ENCODE measurements at regions not wholly inside any gene's neighbourhood (a gene's known extent, or its start where the extent isn't known, plus 50 kb on each side); places are given as distances from the start of the nearest gene placed in this dataset.

DNA sequence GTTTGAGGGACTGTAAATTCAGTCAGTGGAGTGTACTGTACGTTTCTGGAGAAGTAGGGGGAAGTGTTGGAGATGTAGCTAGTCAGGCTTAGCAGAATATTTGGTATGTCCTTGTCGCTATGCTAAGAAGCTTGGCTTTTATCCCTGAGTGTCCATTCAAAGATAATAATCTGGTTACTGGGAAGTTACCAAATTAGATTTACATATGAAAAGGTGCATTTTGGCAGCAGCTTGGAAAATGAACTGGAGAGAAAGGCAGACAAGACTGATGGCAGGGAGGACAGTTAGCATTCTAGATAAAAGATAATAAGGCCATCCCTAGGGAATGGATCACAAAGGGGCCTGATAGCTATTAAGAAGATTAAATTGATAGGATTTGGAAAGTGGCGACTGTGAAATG lies 58.7 kb downstream of the P2RY1 start:
- Histone ChIP-seq H3K9ac (ENCODE audit: low read length) (no peak overlapping the region), H2AFZ (ENCODE audit: insufficient read depth, low read depth, low read length, poor library complexity, severe bottlenecking) (no peak overlapping the region), H3K4me3 (ENCODE audit: control extremely low read depth in 1 of 5, extremely low read depth in 1 of 5, insufficient read depth in 1 of 5, low read depth in 2 of 5, low read length in 4 of 5) (no peak overlapping the region), H3K36me3 (replicated peaks in 1 of 2; ENCODE audit: control extremely low read depth in 1 of 2, control insufficient read depth in 1 of 2, extremely low read depth in 1 of 2, insufficient read depth in 2 of 2, low read length in 1 of 2) (no peaks in the 10 kb centered on the region), H3K27me3 (replicated peaks in 1 of 4; ENCODE audit: control extremely low read depth in 1 of 4, control insufficient read depth in 3 of 4, insufficient read depth in 4 of 4, low read length in 3 of 4) (peaks cover 0 to 3% (median 0%) of the 10 kb centered on the region in 4 experiments), H3K4me1 (ENCODE audit: control insufficient read depth in 2 of 2, insufficient read depth in 2 of 2, low read length in 2 of 2) (no peaks in the 10 kb centered on the region), H3K9me3 (ENCODE audit: control extremely low read depth in 1 of 3, control insufficient read depth in 2 of 3, insufficient read depth in 1 of 3, low read length in 2 of 3) (peaks cover 0 to 10% (median 1%) of the 10 kb centered on the region in 3 donors), H3K27ac (ENCODE audit: low read length in 2 of 2) (no peak overlapping the region), H3K4me2 (replicated peaks; ENCODE audit: low read depth, low read length, poor library complexity, severe bottlenecking) (no peak overlapping the region), H3K79me2 (ENCODE audit: control insufficient read depth, insufficient read depth, low read length) (no peaks in the 10 kb centered on the region), H4K20me1 (ENCODE audit: control insufficient read depth, insufficient read depth, low read length, poor library complexity, severe bottlenecking) (no peaks in the 10 kb centered on the region)
- TF ChIP-seq EZH2 (IDR thresholded peaks at IDR 0.05; ENCODE audit: borderline replicate concordance, insufficient read depth, low read depth, low read length, poor library complexity, severe bottlenecking), result no peak
- H3K4me1 Mint-ChIP-seq, result no peaks in the 10 kb centered on the region
- ChIA-PET POLR2A (no interaction called here), CTCF (no interaction called here)
- no peak overlapping the region for H3K4me3 Mint-ChIP-seq
- DNase-seq, result no peak
- intact Hi-C loops (cut with micrococcal nuclease), result no loop called here
- WGBS (ENCODE audit: insufficient coverage), result 81% methylated on average over 2 of the region's 3 CpGs
- H3K9me3 Mint-ChIP-seq (ENCODE audit: insufficient read depth), result no peaks in the 10 kb centered on the region
- H3K27me3 Mint-ChIP-seq, result peaks cover 7% of the 10 kb centered on the region
- ATAC-seq (ENCODE audit: low read depth), result no peak
- no peak overlapping the region for H3K27ac Mint-ChIP-seq

DNA sequence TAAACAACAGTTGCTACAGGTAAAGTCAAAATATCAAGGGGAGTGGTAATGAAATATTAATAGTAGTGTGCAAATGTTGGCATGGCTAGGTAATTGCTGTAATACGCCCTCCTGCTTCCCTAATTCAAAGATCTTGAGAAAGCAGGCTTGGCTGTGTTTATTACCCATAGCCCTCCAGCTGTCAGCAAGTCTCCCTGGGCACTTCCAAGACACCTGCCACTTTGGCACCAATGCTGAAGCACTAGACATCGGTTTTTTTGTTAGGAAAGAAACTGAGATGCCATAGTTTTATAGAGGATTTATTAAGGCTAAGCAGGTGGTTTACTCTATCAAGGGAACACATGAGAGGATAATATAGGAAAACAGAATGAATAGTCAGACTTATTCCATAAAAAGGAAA lies 64.4 kb downstream of the P2RY1 start:
- intact Hi-C loops (cut with micrococcal nuclease), result no loop called here
- CTCF ChIA-PET, result no interaction called here
- WGBS (ENCODE audit: insufficient coverage), result no CpG with 5 or more reads among the region's 2 CpGs

More for the DNA sequence above, 64.4 kb downstream of the P2RY1 start:
- no peaks in the 10 kb centered on the region for H3K9me3 ChIP-seq (ENCODE audit: control extremely low read depth in 1 of 3, control insufficient read depth in 2 of 3, insufficient read depth in 1 of 3, low read length in 2 of 3)
- H3K4me2 ChIP-seq (replicated peaks; ENCODE audit: low read depth, low read length, poor library complexity, severe bottlenecking), result no peak overlapping the region
- no peak overlapping the region for H3K27ac ChIP-seq (ENCODE audit: low read length in 2 of 2)
- H3K27me3 Mint-ChIP-seq, result peaks cover 7% of the 10 kb centered on the region
- DNase-seq (no peak), ATAC-seq (ENCODE audit: low read depth) (no peak)
- no peaks in the 10 kb centered on the region for H3K79me2 ChIP-seq (ENCODE audit: control insufficient read depth, insufficient read depth, low read length)
- TF ChIP-seq, protein P1, sequence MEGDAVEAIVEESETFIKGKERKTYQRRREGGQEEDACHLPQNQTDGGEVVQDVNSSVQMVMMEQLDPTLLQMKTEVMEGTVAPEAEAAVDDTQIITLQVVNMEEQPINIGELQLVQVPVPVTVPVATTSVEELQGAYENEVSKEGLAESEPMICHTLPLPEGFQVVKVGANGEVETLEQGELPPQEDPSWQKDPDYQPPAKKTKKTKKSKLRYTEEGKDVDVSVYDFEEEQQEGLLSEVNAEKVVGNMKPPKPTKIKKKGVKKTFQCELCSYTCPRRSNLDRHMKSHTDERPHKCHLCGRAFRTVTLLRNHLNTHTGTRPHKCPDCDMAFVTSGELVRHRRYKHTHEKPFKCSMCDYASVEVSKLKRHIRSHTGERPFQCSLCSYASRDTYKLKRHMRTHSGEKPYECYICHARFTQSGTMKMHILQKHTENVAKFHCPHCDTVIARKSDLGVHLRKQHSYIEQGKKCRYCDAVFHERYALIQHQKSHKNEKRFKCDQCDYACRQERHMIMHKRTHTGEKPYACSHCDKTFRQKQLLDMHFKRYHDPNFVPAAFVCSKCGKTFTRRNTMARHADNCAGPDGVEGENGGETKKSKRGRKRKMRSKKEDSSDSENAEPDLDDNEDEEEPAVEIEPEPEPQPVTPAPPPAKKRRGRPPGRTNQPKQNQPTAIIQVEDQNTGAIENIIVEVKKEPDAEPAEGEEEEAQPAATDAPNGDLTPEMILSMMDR (IDR thresholded peaks at IDR 0.05), result no peak
- no peak for TF ChIP-seq EZH2 (IDR thresholded peaks at IDR 0.05; ENCODE audit: borderline replicate concordance, insufficient read depth, low read depth, low read length, poor library complexity, severe bottlenecking)
- no peaks in the 10 kb centered on the region for H3K27me3 ChIP-seq (replicated peaks in 1 of 4; ENCODE audit: control extremely low read depth in 1 of 4, control insufficient read depth in 3 of 4, insufficient read depth in 4 of 4, low read length in 3 of 4)
- H4K20me1 ChIP-seq (ENCODE audit: control insufficient read depth, insufficient read depth, low read length, poor library complexity, severe bottlenecking), result no peaks in the 10 kb centered on the region
- no peak overlapping the region for H3K9ac ChIP-seq (ENCODE audit: low read length)
- no peak overlapping the region for H3K4me3 ChIP-seq (ENCODE audit: control extremely low read depth in 1 of 5, extremely low read depth in 1 of 5, insufficient read depth in 1 of 5, low read depth in 2 of 5, low read length in 4 of 5)
- no peak overlapping the region for H3K27ac Mint-ChIP-seq
- no peaks in the 10 kb centered on the region for H3K4me1 Mint-ChIP-seq
- H2AFZ ChIP-seq (ENCODE audit: insufficient read depth, low read depth, low read length, poor library complexity, severe bottlenecking), result no peak overlapping the region
- no peaks in the 10 kb centered on the region for H3K36me3 ChIP-seq (replicated peaks in 1 of 2; ENCODE audit: control extremely low read depth in 1 of 2, control insufficient read depth in 1 of 2, extremely low read depth in 1 of 2, insufficient read depth in 2 of 2, low read length in 1 of 2)
- H3K4me3 Mint-ChIP-seq, result no peak overlapping the region
- no peaks in the 10 kb centered on the region for H3K4me1 ChIP-seq (ENCODE audit: control insufficient read depth in 2 of 2, insufficient read depth in 2 of 2, low read length in 2 of 2)
- POLR2A ChIA-PET, result no interaction called here
- no peaks in the 10 kb centered on the region for H3K9me3 Mint-ChIP-seq (ENCODE audit: insufficient read depth)
